Keratinocyte (primary cell): ENCODE measurements at regions not wholly inside any gene's neighbourhood (a gene's known extent, or its start where the extent isn't known, plus 50 kb on each side); places are given as distances from the start of the nearest gene placed in this dataset.

ENCODE experiments used
- CTCF ChIP-seq, 3 experiments: IDR thresholded peaks in 1 of 3; conservative IDR thresholded peaks in 1 of 3; optimal IDR thresholded peaks in 1 of 3; 2 replicates in 2 of 3; 3 replicates in 1 of 3; pipeline versions ENCODE3 to v1.5.1; 2011; ENCODE audit warnings: low read length in 3 of 3, mild to moderate bottlenecking in 3 of 3, moderate library complexity in 2 of 3, control low read depth in 1 of 3, inconsistent platforms in 1 of 3; ENCODE audit not compliant: insufficient read depth in 2 of 3; ENCODE audit errors: extremely low read depth in 1 of 3
- EZH2 ChIP-seq: IDR thresholded peaks from one replicate; pipeline ENCODE4 v1.6.1; 2012; ENCODE audit warnings: inconsistent platforms, mild to moderate bottlenecking, low read length, moderate library complexity

GRCh38 chr2:175293776-175294175, 112.3 kb upstream of the ATP5MC3 start:
- TF ChIP-seq CTCF (optimal IDR thresholded peaks at IDR 0.05 in 1 of 3, IDR thresholded peaks at IDR 0.05 in 1 of 3, conservative IDR thresholded peaks at IDR 0.05 in 1 of 3; ENCODE audit: extremely low read depth in 1 of 3, insufficient read depth in 2 of 3, low read length in 3 of 3): no peak
- no peak for TF ChIP-seq EZH2
